OCI-LY7 (cell line): ENCODE measurements at regions not wholly inside any gene's neighbourhood (a gene's known extent, or its start where the extent isn't known, plus 50 kb on each side); places are given as distances from the start of the nearest gene placed in this dataset.

ENCODE experiments used
- BruUV-seq: library from RNA; stranded (reverse); fragments of 400-500 nt; replicated peaks from 2 replicates; lab custom pipeline; 2021; lab: Mats Ljungman, UMichigan
- CTCF ChIA-PET: fragments of 300-600 bp; sonication (Branson Sonifier 250); formaldehyde crosslinking; loops from one replicate; lab custom pipeline; 2022; ENCODE audit warnings: antibody characterized with exemption; ENCODE audit not compliant: unreplicated experiment; lab: Charles Lee
- POLR2A ChIA-PET: fragments of 300-600 bp; sonication (Branson Sonifier 250); formaldehyde crosslinking; loops from one replicate; lab custom pipeline; 2022; ENCODE audit warnings: antibody characterized with exemption; lab: Charles Lee
- DNase-seq: peaks from one replicate; pipeline ENCODE4 v3.0.0-alpha.2; 2015; ENCODE audit warnings: low spot score
- H2AFZ ChIP-seq: fragments of 200-600 bp; sonication (generic), shearing (Covaris generic); 2 replicates; pipeline ENCODE4 v1.6.1; 2014; ENCODE audit warnings: mild to moderate bottlenecking, antibody characterized with exemption, low read length, moderate library complexity
- H3K27ac ChIP-seq: fragments of 200-600 bp; sonication (generic); 2 replicates; pipeline ENCODE4 v1.5.1; 2014; ENCODE audit warnings: mixed run types, low read depth, mild to moderate bottlenecking, moderate library complexity, low read length, inconsistent platforms; ENCODE audit not compliant: poor library complexity, severe bottlenecking
- H3K36me3 ChIP-seq: fragments of 200-600 bp; sonication (generic); 2 replicates; pipeline ENCODE4 v1.6.1; 2014; ENCODE audit warnings: mild to moderate bottlenecking, antibody characterized with exemption, low read length, moderate library complexity, mixed read lengths; ENCODE audit not compliant: insufficient read depth
- H3K4me1 ChIP-seq: fragments of 200-600 bp; sonication (generic); 2 replicates; pipeline ENCODE4 v1.5.1; 2014; ENCODE audit warnings: mild to moderate bottlenecking, low read length; ENCODE audit not compliant: insufficient read depth, poor library complexity, severe bottlenecking
- H3K4me2 ChIP-seq: fragments of 200-600 bp; sonication (generic); 2 replicates; pipeline ENCODE4 v1.6.1; 2014; ENCODE audit warnings: mild to moderate bottlenecking, low read length
- H3K4me3 ChIP-seq: fragments of 200-600 bp; sonication (generic); 2 replicates; pipeline ENCODE4 v1.5.1; 2014; ENCODE audit warnings: mild to moderate bottlenecking, low read depth, low read length; ENCODE audit not compliant: poor library complexity, severe bottlenecking
- H3K79me2 ChIP-seq: fragments of 200-600 bp; sonication (generic); 2 replicates; pipeline ENCODE4 v1.6.1; 2016; ENCODE audit warnings: low read depth, mild to moderate bottlenecking, low read length, moderate library complexity, mixed read lengths; ENCODE audit not compliant: insufficient read depth
- H3K9me2 ChIP-seq: fragments of 200-600 bp; sonication (generic); 2 replicates; pipeline ENCODE4 v1.6.1; 2016; ENCODE audit warnings: mild to moderate bottlenecking, low read length, mixed read lengths; ENCODE audit not compliant: insufficient read depth
- H3K9me3 ChIP-seq: fragments of 200-600 bp; sonication (generic); 2 replicates; pipeline ENCODE4 v1.6.1; 2014; ENCODE audit warnings: mild to moderate bottlenecking, mixed run types, low read length, mixed read lengths
- H4K20me1 ChIP-seq: fragments of 200-600 bp; sonication (generic); 2 replicates; pipeline ENCODE4 v1.6.1; 2014; ENCODE audit warnings: mild to moderate bottlenecking, antibody characterized with exemption, low read length, moderate library complexity, mixed read lengths; ENCODE audit not compliant: insufficient read depth
- CTCF ChIP-seq: fragments of 200-600 bp; sonication (generic); conservative IDR thresholded peaks from 2 replicates; pipeline ENCODE4 v1.5.1; 2014; ENCODE audit warnings: mild to moderate bottlenecking, antibody characterized with exemption, low read length, moderate library complexity, mixed read lengths
- EZH2phosphoT487 ChIP-seq: fragments of 200-600 bp; sonication (generic); IDR thresholded peaks from 2 replicates; pipeline ENCODE4 v1.6.1; 2018; ENCODE audit warnings: low read depth, borderline replicate concordance, mild to moderate bottlenecking, mixed run types, antibody characterized with exemption, low read length, moderate library complexity, mixed read lengths
- intact Hi-C: fragments of 100-400 bp; cut with micrococcal nuclease; formaldehyde crosslinking; loops from one replicate; pipeline ENCODE4 v1.10.0; 2022; ENCODE audit not compliant: unreplicated experiment

DNA sequence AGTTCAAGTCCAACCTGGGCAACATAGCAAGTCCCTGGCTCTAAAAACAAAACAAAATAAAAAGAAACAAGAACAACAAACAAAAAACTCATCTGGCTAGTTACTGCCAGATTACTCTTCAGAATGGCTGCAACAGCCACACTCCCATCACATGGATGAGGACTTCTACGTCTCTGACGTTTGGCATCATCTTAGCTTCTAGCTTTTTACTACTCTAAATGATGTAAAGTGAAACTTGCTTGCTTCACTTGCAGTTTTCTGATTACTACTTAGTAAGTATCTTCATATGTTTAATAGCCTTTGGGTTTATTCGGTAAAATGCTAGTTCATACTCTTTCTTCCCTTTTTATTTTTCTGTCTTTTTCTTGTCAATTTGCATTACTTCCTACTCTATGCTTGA is 161.1 kb upstream of the CARMIL1 start:
- no peak for DNase-seq
- BruUV-seq = no TSS peak
- no peak overlapping the region for H2AFZ ChIP-seq

DNA sequence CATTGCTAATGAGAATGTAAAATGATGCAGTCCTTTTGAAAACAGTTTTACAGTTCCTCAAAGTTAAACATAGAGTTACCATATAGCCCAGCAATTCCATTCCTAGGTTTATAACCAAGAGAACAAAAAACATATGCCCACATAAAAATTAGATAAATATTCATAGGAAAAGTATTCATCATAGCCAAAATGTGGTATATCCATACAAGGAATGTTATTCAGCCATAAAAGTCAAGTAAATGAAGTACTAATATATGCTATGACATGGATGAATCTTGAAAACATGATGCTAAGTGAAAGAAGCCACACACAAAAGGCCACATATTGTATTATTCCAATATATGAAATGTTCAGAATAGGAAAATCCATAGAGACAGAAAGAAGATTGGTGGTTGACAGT is 158.0 kb upstream of the CARMIL1 start:
- H3K27ac ChIP-seq = no peak overlapping the region
- ChIA-PET CTCF (no interaction called here), POLR2A (no interaction called here)
- TF ChIP-seq CTCF (no peak), EZH2phosphoT487 (no peak)
- DNase-seq = no peak
- H3K9me2 ChIP-seq = no peaks in the 10 kb centered on the region
- H4K20me1 ChIP-seq = no peaks in the 10 kb centered on the region
- intact Hi-C loops = no loop called here
- H3K9me3 ChIP-seq = no peaks in the 10 kb centered on the region
- H3K36me3 ChIP-seq = no peaks in the 10 kb centered on the region
- no peak overlapping the region for H2AFZ ChIP-seq
- no TSS peak for BruUV-seq
- H3K79me2 ChIP-seq = no peaks in the 10 kb centered on the region
- H3K4me1 ChIP-seq = no peaks in the 10 kb centered on the region
- H3K4me2 ChIP-seq = no peak overlapping the region
- no peak overlapping the region for H3K4me3 ChIP-seq

More for the DNA sequence above, 161.1 kb upstream of the CARMIL1 start:
- no peaks in the 10 kb centered on the region for H3K79me2 ChIP-seq
- H3K4me2 ChIP-seq = no peak overlapping the region
- H3K4me3 ChIP-seq = no peak overlapping the region
- ChIA-PET CTCF (no interaction called here), POLR2A (interaction anchor here (1.0 kb wide), 1 partner anchor 29 kb away, joined by 3 read pairs; no protein-coding TSS in a partner anchor)
- H3K36me3 ChIP-seq = no peaks in the 10 kb centered on the region
- no peaks in the 10 kb centered on the region for H3K9me2 ChIP-seq
- no peaks in the 10 kb centered on the region for H3K4me1 ChIP-seq
- H3K9me3 ChIP-seq = no peaks in the 10 kb centered on the region
- intact Hi-C loops = no loop called here
- H3K27ac ChIP-seq = no peak overlapping the region
- H4K20me1 ChIP-seq = no peaks in the 10 kb centered on the region
- no peak for TF ChIP-seq EZH2phosphoT487
- no peak for TF ChIP-seq CTCF

DNA sequence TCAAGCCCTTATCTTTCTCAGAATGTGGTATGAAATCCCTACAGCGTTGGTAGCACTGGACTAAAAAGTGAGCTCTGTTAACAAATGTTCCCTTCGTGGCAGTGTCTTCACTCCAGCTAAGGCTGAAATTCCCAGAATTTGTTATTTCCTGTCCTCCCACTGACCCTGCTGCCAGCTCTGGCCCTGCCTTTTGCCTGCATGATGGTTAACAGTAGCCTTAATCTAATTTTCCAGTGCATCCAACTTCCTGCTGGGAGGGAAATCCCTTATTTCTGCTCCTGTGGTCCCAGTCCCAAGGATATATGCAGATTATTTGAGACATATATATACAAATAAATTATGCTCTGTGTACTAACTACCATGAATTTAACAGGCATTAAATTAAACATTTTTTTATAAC is 157.2 kb upstream of the CARMIL1 start:
- H2AFZ ChIP-seq = no peak overlapping the region
- H3K4me1 ChIP-seq = no peaks in the 10 kb centered on the region
- TF ChIP-seq CTCF (no peak), EZH2phosphoT487 (no peak)
- no peak overlapping the region for H3K4me2 ChIP-seq
- no peaks in the 10 kb centered on the region for H3K79me2 ChIP-seq
- H3K27ac ChIP-seq = no peak overlapping the region
- intact Hi-C loops = no loop called here
- H3K4me3 ChIP-seq = no peak overlapping the region
- no peaks in the 10 kb centered on the region for H3K9me3 ChIP-seq
- no peaks in the 10 kb centered on the region for H4K20me1 ChIP-seq
- ChIA-PET CTCF (no interaction called here), POLR2A (no interaction called here)
- DNase-seq = no peak
- H3K36me3 ChIP-seq = no peaks in the 10 kb centered on the region
- H3K9me2 ChIP-seq = no peaks in the 10 kb centered on the region
- no TSS peak for BruUV-seq
